Fibroblast of lung (primary cell): ENCODE measurements at regions not wholly inside any gene's neighbourhood (a gene's known extent, or its start where the extent isn't known, plus 50 kb on each side); places are given as distances from the start of the nearest gene placed in this dataset.

Experiments
- DNase-seq, 2 donors: peaks; one replicate each; pipeline versions ENCODE4 v3.0.0 to v3.0.0-alpha.2; 2010; ENCODE audit warnings: low read depth in 2 of 2
- H2AFZ ChIP-seq: 2 replicates; pipeline ENCODE4 v1.5.1; 2012; ENCODE audit warnings: low read length, control low read depth, inconsistent platforms
- H3K27ac ChIP-seq: 2 replicates; pipeline ENCODE4 v1.5.1; 2011; ENCODE audit warnings: low read length, control low read depth; ENCODE audit not compliant: insufficient read depth
- H3K27me3 ChIP-seq: 2 replicates; pipeline ENCODE4 v1.5.1; 2011; ENCODE audit warnings: mild to moderate bottlenecking, low read length; ENCODE audit not compliant: control insufficient read depth, insufficient read depth
- H3K36me3 ChIP-seq: 2 replicates; pipeline ENCODE4 v1.5.1; 2011; ENCODE audit warnings: low read length; ENCODE audit not compliant: control insufficient read depth, insufficient read depth
- H3K4me1 ChIP-seq: 2 replicates; pipeline ENCODE4 v1.5.1; 2011; ENCODE audit warnings: low read length; ENCODE audit not compliant: control insufficient read depth, insufficient read depth; ENCODE audit errors: extremely low read depth
- H3K4me2 ChIP-seq: 2 replicates; pipeline ENCODE4 v1.5.1; 2011; ENCODE audit warnings: low read length, control low read depth; ENCODE audit not compliant: insufficient read depth; ENCODE audit errors: extremely low read depth
- H3K4me3 ChIP-seq, 4 experiments: fragments of 200-600 bp in 1 of 4; sonication (generic) in 1 of 4; replicated peaks in 1 of 4; 2 replicates each; pipeline ENCODE4 v1.5.1; 2011 to 2016; ENCODE audit warnings: low read length in 4 of 4, low read depth in 3 of 4, mild to moderate bottlenecking in 3 of 4, control low read depth in 2 of 4, inconsistent platforms in 1 of 4, mixed read lengths in 1 of 4; ENCODE audit not compliant: insufficient read depth in 1 of 4; ENCODE audit errors: control extremely low read depth in 1 of 4
- H3K79me2 ChIP-seq: 2 replicates; pipeline ENCODE4 v1.5.1; 2012; ENCODE audit warnings: mild to moderate bottlenecking, low read length, inconsistent platforms; ENCODE audit not compliant: control insufficient read depth, insufficient read depth
- H3K9ac ChIP-seq: 2 replicates; pipeline ENCODE4 v1.5.1; 2011; ENCODE audit warnings: mild to moderate bottlenecking, low read length, control low read depth; ENCODE audit not compliant: insufficient read depth
- H3K9me3 ChIP-seq: 2 replicates; pipeline ENCODE4 v1.5.1; 2012; ENCODE audit warnings: low read depth, low read length; ENCODE audit not compliant: control insufficient read depth, insufficient read depth
- H4K20me1 ChIP-seq: 2 replicates; pipeline ENCODE4 v1.5.1; 2011; ENCODE audit warnings: low read length; ENCODE audit not compliant: control insufficient read depth, insufficient read depth; ENCODE audit errors: extremely low read depth
- EZH2 ChIP-seq: IDR thresholded peaks from 2 replicates; pipeline ENCODE4 v1.5.1; 2012; ENCODE audit warnings: low read length, control low read depth, mild to moderate bottlenecking; ENCODE audit errors: missing control alignments
- TF ChIP-seq, protein P1 (sequence below), 2 donors: IDR thresholded peaks in 1 of 2; conservative IDR thresholded peaks in 1 of 2; 1 replicate in 1 of 2; 2 replicates in 1 of 2; pipeline ENCODE4 v1.5.1; 2011 to 2012; ENCODE audit warnings: low read length in 2 of 2, control low read depth in 1 of 2, inconsistent platforms in 1 of 2, low read depth in 1 of 2, mild to moderate bottlenecking in 1 of 2

DNA sequence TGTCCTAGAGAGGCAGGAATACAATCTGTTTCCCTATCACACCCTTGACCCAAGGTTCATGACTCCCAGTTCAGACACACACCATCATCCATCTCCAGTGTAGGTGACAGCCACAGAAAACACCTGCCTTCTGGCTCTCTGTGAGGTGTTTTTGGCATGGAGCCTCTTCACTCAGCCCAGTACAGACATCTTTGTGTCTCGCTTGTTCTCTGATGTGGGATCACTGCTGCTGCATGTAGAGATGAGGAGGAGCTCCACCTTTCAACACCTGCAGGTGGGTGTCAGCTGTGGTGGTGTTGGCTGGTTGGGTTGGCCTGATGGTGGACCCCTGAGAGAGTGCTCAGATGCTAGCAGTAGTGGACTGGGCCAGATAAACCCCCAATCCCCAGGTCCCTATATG, 916.7 kb upstream of the B3GALT2 start:
- DNase-seq: no peak
- H3K9ac ChIP-seq: no peak overlapping the region
- no peak overlapping the region for H3K27ac ChIP-seq
- no peak overlapping the region for H2AFZ ChIP-seq
- no peaks in the 10 kb centered on the region for H3K36me3 ChIP-seq
- TF ChIP-seq, protein P1, sequence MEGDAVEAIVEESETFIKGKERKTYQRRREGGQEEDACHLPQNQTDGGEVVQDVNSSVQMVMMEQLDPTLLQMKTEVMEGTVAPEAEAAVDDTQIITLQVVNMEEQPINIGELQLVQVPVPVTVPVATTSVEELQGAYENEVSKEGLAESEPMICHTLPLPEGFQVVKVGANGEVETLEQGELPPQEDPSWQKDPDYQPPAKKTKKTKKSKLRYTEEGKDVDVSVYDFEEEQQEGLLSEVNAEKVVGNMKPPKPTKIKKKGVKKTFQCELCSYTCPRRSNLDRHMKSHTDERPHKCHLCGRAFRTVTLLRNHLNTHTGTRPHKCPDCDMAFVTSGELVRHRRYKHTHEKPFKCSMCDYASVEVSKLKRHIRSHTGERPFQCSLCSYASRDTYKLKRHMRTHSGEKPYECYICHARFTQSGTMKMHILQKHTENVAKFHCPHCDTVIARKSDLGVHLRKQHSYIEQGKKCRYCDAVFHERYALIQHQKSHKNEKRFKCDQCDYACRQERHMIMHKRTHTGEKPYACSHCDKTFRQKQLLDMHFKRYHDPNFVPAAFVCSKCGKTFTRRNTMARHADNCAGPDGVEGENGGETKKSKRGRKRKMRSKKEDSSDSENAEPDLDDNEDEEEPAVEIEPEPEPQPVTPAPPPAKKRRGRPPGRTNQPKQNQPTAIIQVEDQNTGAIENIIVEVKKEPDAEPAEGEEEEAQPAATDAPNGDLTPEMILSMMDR (conservative IDR thresholded peaks at IDR 0.05 in 1 of 2, IDR thresholded peaks at IDR 0.05 in 1 of 2; ENCODE audit: low read depth in 1 of 2, low read length in 2 of 2): no peak
- TF ChIP-seq EZH2: no peak
- H3K9me3 ChIP-seq: no peaks in the 10 kb centered on the region
- no peaks in the 10 kb centered on the region for H3K27me3 ChIP-seq
- H3K4me3 ChIP-seq: no peak overlapping the region
- H3K79me2 ChIP-seq: no peaks in the 10 kb centered on the region
- H3K4me1 ChIP-seq: no peaks in the 10 kb centered on the region
- no peaks in the 10 kb centered on the region for H4K20me1 ChIP-seq
- H3K4me2 ChIP-seq: no peak overlapping the region

DNA sequence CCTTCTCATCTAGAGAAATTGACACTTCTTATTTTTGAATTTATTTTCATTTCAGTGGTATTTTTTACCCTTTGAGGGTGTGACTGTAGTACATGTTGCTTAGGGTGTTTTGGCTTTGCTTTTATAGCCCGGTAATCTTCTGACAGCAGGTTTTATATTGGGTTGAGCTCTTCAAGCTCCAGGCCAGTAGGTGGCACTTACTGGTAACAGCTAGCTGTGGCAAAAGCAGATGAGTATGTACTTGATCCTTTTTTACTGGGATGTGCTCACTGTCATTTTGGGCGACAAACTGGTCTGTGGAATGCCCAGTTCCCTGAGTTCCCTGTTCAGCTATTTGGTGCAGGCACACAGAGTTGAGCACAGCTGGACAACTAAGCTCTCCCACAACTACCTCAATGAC, 916.2 kb upstream of the B3GALT2 start:
- H3K27me3 ChIP-seq: no peaks in the 10 kb centered on the region

GRCh38 chr1:194084755-194085154, 898.3 kb upstream of the B3GALT2 start:
- H3K36me3 ChIP-seq: no peaks in the 10 kb centered on the region
- no peaks in the 10 kb centered on the region for H3K27me3 ChIP-seq
- H4K20me1 ChIP-seq: no peaks in the 10 kb centered on the region
- no peak overlapping the region for H3K9ac ChIP-seq
- no peaks in the 10 kb centered on the region for H3K79me2 ChIP-seq
- no peak overlapping the region for H2AFZ ChIP-seq
- TF ChIP-seq, protein P1 (conservative IDR thresholded peaks at IDR 0.05 in 1 of 2, IDR thresholded peaks at IDR 0.05 in 1 of 2; ENCODE audit: low read depth in 1 of 2, low read length in 2 of 2): no peak
- no peak for TF ChIP-seq EZH2
- H3K4me2 ChIP-seq: no peak overlapping the region
- no peak for DNase-seq
- no peak overlapping the region for H3K27ac ChIP-seq
- H3K4me3 ChIP-seq: no peak overlapping the region
- no peaks in the 10 kb centered on the region for H3K4me1 ChIP-seq
- H3K9me3 ChIP-seq: no peaks in the 10 kb centered on the region

More for the DNA sequence above, 916.2 kb upstream of the B3GALT2 start:
- Histone ChIP-seq H3K27ac (no peak overlapping the region), H3K4me3 (no peak overlapping the region), H2AFZ (no peak overlapping the region), H3K4me2 (no peak overlapping the region), H3K4me1 (no peaks in the 10 kb centered on the region), H3K36me3 (no peaks in the 10 kb centered on the region), H3K9me3 (no peaks in the 10 kb centered on the region), H3K79me2 (no peaks in the 10 kb centered on the region), H3K9ac (no peak overlapping the region), H4K20me1 (no peaks in the 10 kb centered on the region)
- TF ChIP-seq, protein P1 (conservative IDR thresholded peaks at IDR 0.05 in 1 of 2, IDR thresholded peaks at IDR 0.05 in 1 of 2; ENCODE audit: low read depth in 1 of 2, low read length in 2 of 2): no peak
- TF ChIP-seq EZH2: no peak
- DNase-seq: no peak
